Sigmoid colon (tissue), 6 donors: ENCODE measurements at regions not wholly inside any gene's neighbourhood (a gene's known extent, or its start where the extent isn't known, plus 50 kb on each side); places are given as distances from the start of the nearest gene placed in this dataset.

ENCODE experiments used
- DNase-seq: peaks from one replicate; pipeline ENCODE4 v3.0.0-alpha.2; 2019
- H3K27ac ChIP-seq, 4 donors: fragments of 200-600 bp; sonication (generic); one replicate each; pipeline ENCODE4 v1.5.1; 2016 to 2019; ENCODE audit warnings: mild to moderate bottlenecking in 1 of 4
- H3K27me3 ChIP-seq, 3 donors: fragments of 200-600 bp; sonication (generic); one replicate each; pipeline ENCODE4 v1.5.1; 2019; ENCODE audit warnings: mild to moderate bottlenecking in 1 of 3
- H3K36me3 ChIP-seq, 4 donors: fragments of 200-600 bp; sonication (generic); one replicate each; pipeline ENCODE4 v1.5.1; 2016 to 2019
- H3K4me1 ChIP-seq, 4 donors: fragments of 200-600 bp; sonication (generic); one replicate each; pipeline ENCODE4 v1.5.1; 2017 to 2019
- H3K4me3 ChIP-seq, 4 donors: fragments of 200-600 bp; sonication (generic); one replicate each; pipeline ENCODE4 v1.5.1; 2017 to 2019; ENCODE audit warnings: mild to moderate bottlenecking in 2 of 4, moderate library complexity in 1 of 4
- H3K9me3 ChIP-seq, 4 donors: fragments of 200-600 bp in 3 of 4; sonication (generic) in 3 of 4; one replicate each; pipeline versions ENCODE4 v1.5.1 to v1.6.1; 2013 to 2019
- CTCF ChIP-seq, 4 experiments: fragments of 450-650 bp in 3 of 4; fragments of 200-600 bp in 1 of 4; IDR thresholded peaks; one replicate each; pipeline ENCODE4 v1.5.1; 2016 to 2019; ENCODE audit warnings: antibody characterized with exemption in 4 of 4, mild to moderate bottlenecking in 3 of 4, moderate library complexity in 2 of 4
- EP300 ChIP-seq, 4 donors: sonication (generic); formaldehyde crosslinking; IDR thresholded peaks; one replicate each; pipeline ENCODE4 v1.6.1; 2017; ENCODE audit warnings: antibody characterized with exemption in 4 of 4
- POLR2A ChIP-seq, 2 donors: fragments of 450-650 bp; IDR thresholded peaks; one replicate each; pipeline ENCODE4 v1.6.1; 2016; ENCODE audit warnings: antibody characterized with exemption in 2 of 2, mild to moderate bottlenecking in 2 of 2, moderate library complexity in 2 of 2
- POLR2AphosphoS5 ChIP-seq, 4 donors: sonication (generic); formaldehyde crosslinking; IDR thresholded peaks; one replicate each; pipeline ENCODE4 v1.6.1; 2017; ENCODE audit warnings: antibody characterized with exemption in 4 of 4
- WGBS, 2 donors: extraction: QIAGEN DNeasy Blood & Tissue Kit; methylation state at CpG; one replicate each; pipeline ENCODE4 v1.1.7; 2013; 5-methylcytosine and 5-hydroxymethylcytosine counted together
- intact Hi-C: fragments of 100-400 bp; cut with DNase I; formaldehyde crosslinking; loops from one replicate; pipeline ENCODE4 v1.15.1; 2023
- donor health status: healthy with polysubstance abuse.
- donor health status: healthy.

- H3K4me1 ChIP-seq: no peaks in the 10 kb centered on the region
- no peak for TF ChIP-seq EP300 (IDR thresholded peaks at IDR 0.05)
- TF ChIP-seq CTCF (IDR thresholded peaks at IDR 0.05): no peak
- 79 to 89% methylated on average over 8 of the region's 8 CpGs for WGBS, 2 donors
- no peaks in the 10 kb centered on the region for H3K36me3 ChIP-seq
- no peaks in the 10 kb centered on the region for H3K27me3 ChIP-seq
- H3K27ac ChIP-seq: no peak overlapping the region
- intact Hi-C loops: no loop called here
- H3K9me3 ChIP-seq: no peaks in the 10 kb centered on the region
- peak; percentile 46 for DNase-seq
- H3K4me3 ChIP-seq: no peak overlapping the region
Measured at GRCh38 chr3:184448321-184449160, 68.7 kb downstream of the CHRD start.

GRCh38 chr3:184449161-184449515 is 69.3 kb downstream of the CHRD start:
- 90 to 95% methylated on average over 5 of the region's 5 CpGs for WGBS, 2 donors
- Histone ChIP-seq H3K27ac (no peak overlapping the region), H3K36me3 (no peaks in the 10 kb centered on the region), H3K9me3 (no peaks in the 10 kb centered on the region), H3K4me3 (no peak overlapping the region), H3K4me1 (no peaks in the 10 kb centered on the region), H3K27me3 (no peaks in the 10 kb centered on the region)
- TF ChIP-seq EP300 (IDR thresholded peaks at IDR 0.05): no peak
- TF ChIP-seq POLR2AphosphoS5 (IDR thresholded peaks at IDR 0.05): no peak
- no peak for TF ChIP-seq POLR2A (IDR thresholded peaks at IDR 0.05)
- TF ChIP-seq CTCF (IDR thresholded peaks at IDR 0.05): no peak
- peak; percentile 11 for DNase-seq
- intact Hi-C loops: no loop called here

GRCh38 chr3:184450547-184450946 is 70.7 kb downstream of the CHRD start:
- no peak for TF ChIP-seq EP300 (IDR thresholded peaks at IDR 0.05)
- TF ChIP-seq POLR2A (IDR thresholded peaks at IDR 0.05): no peak
- TF ChIP-seq CTCF (IDR thresholded peaks at IDR 0.05): no peak
- TF ChIP-seq POLR2AphosphoS5 (IDR thresholded peaks at IDR 0.05): no peak
- Histone ChIP-seq H3K27ac (no peak overlapping the region), H3K9me3 (no peaks in the 10 kb centered on the region), H3K4me1 (no peaks in the 10 kb centered on the region), H3K36me3 (no peaks in the 10 kb centered on the region), H3K27me3 (no peaks in the 10 kb centered on the region), H3K4me3 (no peak overlapping the region)
- intact Hi-C loops: no loop called here
- peak; percentile 21 for DNase-seq
- WGBS, 2 donors: 89 to 91% methylated on average over 4 of the region's 4 CpGs

- Histone ChIP-seq H3K27ac (no peak overlapping the region), H3K27me3 (no peaks in the 10 kb centered on the region), H3K36me3 (no peaks in the 10 kb centered on the region), H3K9me3 (no peaks in the 10 kb centered on the region), H3K4me1 (no peaks in the 10 kb centered on the region), H3K4me3 (no peak overlapping the region)
- TF ChIP-seq POLR2AphosphoS5 (IDR thresholded peaks at IDR 0.05): no peak
- DNase-seq: no peak
- intact Hi-C loops: no loop called here
- WGBS, 2 donors: 74 to 83% methylated on average over 5 of the region's 5 CpGs
Measured at GRCh38 chr3:184453296-184453695, 73.4 kb downstream of the CHRD start.

- 86 to 89% methylated on average over 3 of the region's 3 CpGs for WGBS, 2 donors
- intact Hi-C loops: no loop called here
- Histone ChIP-seq H3K9me3 (no peaks in the 10 kb centered on the region), H3K27ac (no peak overlapping the region), H3K27me3 (no peaks in the 10 kb centered on the region), H3K4me3 (no peak overlapping the region), H3K4me1 (no peaks in the 10 kb centered on the region), H3K36me3 (no peaks in the 10 kb centered on the region)
- TF ChIP-seq EP300 (IDR thresholded peaks at IDR 0.05) (no peak), POLR2A (IDR thresholded peaks at IDR 0.05) (no peak), CTCF (IDR thresholded peaks at IDR 0.05) (no peak), POLR2AphosphoS5 (IDR thresholded peaks at IDR 0.05) (no peak)
- no peak for DNase-seq
Measured at GRCh38 chr3:184455991-184456390, 76.1 kb downstream of the CHRD start.
